HL-60 (cell line): ENCODE measurements at regions not wholly inside any gene's neighbourhood (a gene's known extent, or its start where the extent isn't known, plus 50 kb on each side); places are given as distances from the start of the nearest gene placed in this dataset.

ENCODE experiments used
- DNase-seq, 2 experiments: peaks; one replicate each; pipeline ENCODE4 v3.0.0-alpha.2; 2010 to 2020; ENCODE audit warnings: low read depth in 1 of 2, low spot score in 1 of 2
- H3K27ac ChIP-seq: fragments of 250-450 bp; sonication (Bioruptor Pico); replicated peaks from 2 replicates; pipeline ENCODE4 v1.5.1; 2020; ENCODE audit warnings: mild to moderate bottlenecking, moderate library complexity
- H3K27me3 ChIP-seq: fragments of 250-450 bp; sonication (Bioruptor Pico); 2 replicates; pipeline ENCODE4 v1.5.1; 2021; ENCODE audit warnings: mild to moderate bottlenecking, moderate library complexity; ENCODE audit not compliant: insufficient read depth, poor library complexity, severe bottlenecking
- H3K4me3 ChIP-seq: replicated peaks from 2 replicates; pipeline ENCODE4 v1.5.1; 2011; ENCODE audit warnings: mild to moderate bottlenecking, control low read depth, low read length; ENCODE audit not compliant: insufficient read depth
- GABPA ChIP-seq: IDR thresholded peaks from 2 replicates; pipeline ENCODE4 v1.6.1; 2012; ENCODE audit warnings: low read depth
- POLR2AphosphoS5 ChIP-seq: IDR thresholded peaks from 2 replicates; pipeline ENCODE4 v1.6.1; 2012; ENCODE audit warnings: low read depth
- SPI1 ChIP-seq: IDR thresholded peaks from 2 replicates; pipeline ENCODE4 v1.6.1; 2012; ENCODE audit warnings: low read depth, mild to moderate bottlenecking, borderline replicate concordance
- TF ChIP-seq, protein P1 (sequence below): IDR thresholded peaks from 2 replicates; pipeline ENCODE4 v1.6.1; 2012; ENCODE audit warnings: low read depth; ENCODE audit not compliant: insufficient replicate concordance
- TF ChIP-seq, protein P2 (sequence below): IDR thresholded peaks from one replicate; pipeline ENCODE4 v1.5.1; 2011; ENCODE audit warnings: low read length, control low read depth, inconsistent platforms; ENCODE audit not compliant: insufficient read depth

DNA sequence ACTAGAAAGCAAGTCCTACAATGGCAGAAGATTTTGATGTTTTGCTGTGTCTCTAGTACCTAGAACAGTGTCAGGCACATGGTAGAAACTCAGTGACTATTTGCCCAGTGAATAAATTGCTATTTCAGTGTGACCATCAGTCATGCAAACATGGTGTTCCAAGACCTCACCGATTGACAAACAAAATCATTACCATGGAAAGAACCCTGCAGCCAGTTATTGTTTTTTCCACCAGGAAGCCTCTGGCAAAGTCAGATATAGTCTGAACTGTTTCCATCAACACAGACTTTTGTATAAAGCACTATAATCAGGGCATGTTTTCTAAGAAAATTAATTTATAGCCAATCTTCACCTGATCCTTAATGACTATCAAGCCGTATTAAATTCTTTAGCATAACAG lies 97.3 kb upstream of the RASSF8 start:
- Histone ChIP-seq H3K27ac (no peak overlapping the region), H3K27me3 (no peaks in the 10 kb centered on the region), H3K4me3 (no peak overlapping the region)
- TF ChIP-seq, protein P1, sequence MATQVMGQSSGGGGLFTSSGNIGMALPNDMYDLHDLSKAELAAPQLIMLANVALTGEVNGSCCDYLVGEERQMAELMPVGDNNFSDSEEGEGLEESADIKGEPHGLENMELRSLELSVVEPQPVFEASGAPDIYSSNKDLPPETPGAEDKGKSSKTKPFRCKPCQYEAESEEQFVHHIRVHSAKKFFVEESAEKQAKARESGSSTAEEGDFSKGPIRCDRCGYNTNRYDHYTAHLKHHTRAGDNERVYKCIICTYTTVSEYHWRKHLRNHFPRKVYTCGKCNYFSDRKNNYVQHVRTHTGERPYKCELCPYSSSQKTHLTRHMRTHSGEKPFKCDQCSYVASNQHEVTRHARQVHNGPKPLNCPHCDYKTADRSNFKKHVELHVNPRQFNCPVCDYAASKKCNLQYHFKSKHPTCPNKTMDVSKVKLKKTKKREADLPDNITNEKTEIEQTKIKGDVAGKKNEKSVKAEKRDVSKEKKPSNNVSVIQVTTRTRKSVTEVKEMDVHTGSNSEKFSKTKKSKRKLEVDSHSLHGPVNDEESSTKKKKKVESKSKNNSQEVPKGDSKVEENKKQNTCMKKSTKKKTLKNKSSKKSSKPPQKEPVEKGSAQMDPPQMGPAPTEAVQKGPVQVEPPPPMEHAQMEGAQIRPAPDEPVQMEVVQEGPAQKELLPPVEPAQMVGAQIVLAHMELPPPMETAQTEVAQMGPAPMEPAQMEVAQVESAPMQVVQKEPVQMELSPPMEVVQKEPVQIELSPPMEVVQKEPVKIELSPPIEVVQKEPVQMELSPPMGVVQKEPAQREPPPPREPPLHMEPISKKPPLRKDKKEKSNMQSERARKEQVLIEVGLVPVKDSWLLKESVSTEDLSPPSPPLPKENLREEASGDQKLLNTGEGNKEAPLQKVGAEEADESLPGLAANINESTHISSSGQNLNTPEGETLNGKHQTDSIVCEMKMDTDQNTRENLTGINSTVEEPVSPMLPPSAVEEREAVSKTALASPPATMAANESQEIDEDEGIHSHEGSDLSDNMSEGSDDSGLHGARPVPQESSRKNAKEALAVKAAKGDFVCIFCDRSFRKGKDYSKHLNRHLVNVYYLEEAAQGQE: no peak
- no peak for TF ChIP-seq POLR2AphosphoS5
- TF ChIP-seq GABPA: no peak
- TF ChIP-seq, protein P2, sequence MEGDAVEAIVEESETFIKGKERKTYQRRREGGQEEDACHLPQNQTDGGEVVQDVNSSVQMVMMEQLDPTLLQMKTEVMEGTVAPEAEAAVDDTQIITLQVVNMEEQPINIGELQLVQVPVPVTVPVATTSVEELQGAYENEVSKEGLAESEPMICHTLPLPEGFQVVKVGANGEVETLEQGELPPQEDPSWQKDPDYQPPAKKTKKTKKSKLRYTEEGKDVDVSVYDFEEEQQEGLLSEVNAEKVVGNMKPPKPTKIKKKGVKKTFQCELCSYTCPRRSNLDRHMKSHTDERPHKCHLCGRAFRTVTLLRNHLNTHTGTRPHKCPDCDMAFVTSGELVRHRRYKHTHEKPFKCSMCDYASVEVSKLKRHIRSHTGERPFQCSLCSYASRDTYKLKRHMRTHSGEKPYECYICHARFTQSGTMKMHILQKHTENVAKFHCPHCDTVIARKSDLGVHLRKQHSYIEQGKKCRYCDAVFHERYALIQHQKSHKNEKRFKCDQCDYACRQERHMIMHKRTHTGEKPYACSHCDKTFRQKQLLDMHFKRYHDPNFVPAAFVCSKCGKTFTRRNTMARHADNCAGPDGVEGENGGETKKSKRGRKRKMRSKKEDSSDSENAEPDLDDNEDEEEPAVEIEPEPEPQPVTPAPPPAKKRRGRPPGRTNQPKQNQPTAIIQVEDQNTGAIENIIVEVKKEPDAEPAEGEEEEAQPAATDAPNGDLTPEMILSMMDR: no peak
- TF ChIP-seq SPI1: no peak
- DNase-seq: no peak

DNA sequence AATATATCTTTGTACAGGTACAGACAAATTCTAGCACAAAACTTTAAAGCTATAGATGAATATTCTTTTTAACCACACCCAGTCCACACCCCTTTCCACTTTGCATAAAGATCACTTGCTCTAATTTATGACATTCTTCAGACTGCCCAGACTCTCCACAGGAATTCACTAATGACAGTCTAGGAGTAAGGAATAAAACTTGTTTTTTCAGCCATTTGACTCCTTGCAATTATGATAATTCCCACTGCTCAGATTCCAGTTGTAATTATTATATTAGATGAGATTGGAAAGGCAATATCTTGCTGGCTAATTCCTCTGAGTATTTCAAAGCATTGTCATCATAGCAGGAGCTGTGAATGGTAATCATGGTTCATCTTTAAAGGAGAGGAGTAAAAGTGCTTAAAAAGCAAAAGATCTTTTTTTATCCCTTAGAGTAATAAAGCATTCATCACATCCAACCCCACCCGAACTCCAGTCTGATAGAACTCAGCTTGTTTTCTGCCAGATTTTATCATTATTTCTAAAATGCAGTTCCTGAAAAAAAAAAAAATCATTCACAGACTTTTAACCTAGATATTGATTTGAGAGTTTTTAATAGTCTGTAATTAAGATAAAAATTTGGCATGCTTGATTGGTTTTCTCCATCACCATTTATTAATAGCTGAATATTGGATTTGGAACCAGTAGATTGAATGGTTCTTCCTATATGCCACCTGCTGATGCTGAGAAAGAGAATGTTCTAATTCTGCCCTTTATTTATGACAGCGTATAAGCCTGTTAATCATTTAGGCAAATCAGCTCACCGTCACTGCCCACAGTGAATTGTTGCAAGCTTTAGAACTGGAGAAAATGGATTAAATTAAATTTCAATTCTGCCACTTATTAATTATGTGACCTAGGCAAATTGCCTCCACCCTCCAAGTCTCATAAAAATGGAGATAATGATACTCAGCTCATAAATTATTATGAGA lies 93.9 kb upstream of the RASSF8 start:
- TF ChIP-seq GABPA: no peak
- no peak for TF ChIP-seq POLR2AphosphoS5
- TF ChIP-seq, protein P2: no peak
- TF ChIP-seq SPI1: no peak
- Histone ChIP-seq H3K4me3 (no peak overlapping the region), H3K27me3 (no peaks in the 10 kb centered on the region), H3K27ac (no peak overlapping the region)
- no peak for DNase-seq

DNA sequence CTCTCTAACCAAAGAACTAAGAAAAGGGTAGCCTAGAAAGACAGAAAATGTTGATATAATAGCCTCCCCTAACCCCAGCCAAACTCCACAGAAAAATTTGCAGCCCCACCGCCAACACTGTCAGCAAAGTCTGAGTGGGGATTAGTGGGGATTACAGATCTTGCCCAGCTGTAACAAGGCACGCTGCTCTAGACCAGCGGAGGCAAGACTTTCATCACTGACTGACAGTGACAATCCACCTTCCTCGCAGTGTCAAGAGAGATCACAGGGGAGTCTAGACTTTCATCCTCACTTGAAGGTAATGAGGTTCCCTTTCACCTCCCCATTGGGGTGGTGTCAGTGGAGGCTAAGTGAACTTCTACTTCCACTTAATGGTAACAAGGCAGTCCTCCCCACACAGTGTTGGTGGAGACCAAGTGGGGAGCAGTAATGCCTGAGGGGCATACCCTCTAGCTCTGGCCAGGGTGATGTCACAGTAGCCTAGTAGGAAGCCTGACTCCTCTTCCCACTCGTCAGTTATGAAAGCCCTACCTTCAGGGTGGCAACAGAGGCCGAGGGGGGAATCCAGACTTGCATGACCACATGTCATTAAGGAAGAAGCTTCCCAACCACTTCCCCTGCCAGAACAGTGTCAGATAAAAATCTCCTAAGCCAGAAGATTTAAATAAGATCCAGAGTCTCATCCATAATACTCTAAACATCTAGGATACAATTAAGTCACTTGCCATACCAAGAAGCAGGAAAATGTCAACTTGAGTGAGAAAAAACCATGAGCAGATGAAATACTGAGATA lies 91.7 kb upstream of the RASSF8 start:
- Histone ChIP-seq H3K27ac (no peak overlapping the region), H3K4me3 (no peak overlapping the region), H3K27me3 (no peaks in the 10 kb centered on the region)
- no peak for DNase-seq
- no peak for TF ChIP-seq GABPA
- no peak for TF ChIP-seq POLR2AphosphoS5
- TF ChIP-seq, protein P1: no peak
- TF ChIP-seq SPI1: no peak
- TF ChIP-seq, protein P2: no peak
